K562 (cell line): ENCODE measurements at regions not wholly inside any gene's neighbourhood (a gene's known extent, or its start where the extent isn't known, plus 50 kb on each side); places are given as distances from the start of the nearest gene placed in this dataset.

ENCODE experiments used
- ATAC-seq: fragments of 200-7000 bp; cut with Tn5 transposase; 3 replicates; pipeline ENCODE4 v1.9.1; 2020; ENCODE audit warnings: moderate library complexity
- BruUV-seq: library from RNA; stranded (reverse); fragments of 400-500 nt; replicated peaks from 2 replicates; lab custom pipeline; 2021; lab: Mats Ljungman, UMichigan
- CTCF ChIA-PET: fragments of 300-600 bp; formaldehyde crosslinking; extraction: SDS; loops from one replicate; lab custom pipeline; 2021; ENCODE audit warnings: low intra/inter-chr PET ratio; lab: Yijun Ruan, JAX
- POLR2A ChIA-PET: fragments of 300-600, 350-650 bp; sonication (Branson Sonifier 250); formaldehyde crosslinking; extraction: SDS; loops from one replicate; lab custom pipeline; 2021; ENCODE audit warnings: antibody characterized with exemption, inconsistent platforms; lab: Yijun Ruan, JAX
- DNase-seq, 4 experiments: peaks; one replicate each; pipeline versions ENCODE4 v3.0.0 to v3.0.0-alpha.2; 2011 to 2018; ENCODE audit warnings: low spot score in 3 of 4, mixed read lengths in 3 of 4; ENCODE audit errors: extremely low read depth in 1 of 4
- FAIRE-seq: peaks from 2 replicates; lab custom pipeline; 2011; peaks lifted over from hg19 to GRCh38; lab: Jason Lieb, UNC
- H2AFZ ChIP-seq: 2 replicates; pipeline ENCODE4 v1.6.0; 2011; ENCODE audit warnings: low read depth, low read length, control low read depth, inconsistent platforms
- H3K27ac ChIP-seq: fragments of 200-600 bp; 3 replicates; pipeline ENCODE4 v1.8.0; 2011; ENCODE audit warnings: low read depth, mild to moderate bottlenecking, control low read depth, inconsistent platforms, low read length, moderate library complexity, mixed read lengths; ENCODE audit errors: extremely low read depth
- H3K27me3 ChIP-seq, 2 experiments: fragments of 300-600 bp in 1 of 2; 2 replicates in 1 of 2; 3 replicates in 1 of 2; pipeline versions ENCODE4 v1.6.0 to v1.8.0; 2011; ENCODE audit warnings: inconsistent platforms in 2 of 2, low read length in 2 of 2, mild to moderate bottlenecking in 1 of 2, mixed read lengths in 1 of 2, moderate library complexity in 1 of 2; ENCODE audit not compliant: control insufficient read depth in 2 of 2, insufficient read depth in 2 of 2
- H3K36me3 ChIP-seq: fragments of 300-600 bp; 3 replicates; pipeline ENCODE4 v1.8.0; 2011; ENCODE audit warnings: mild to moderate bottlenecking, low read length, inconsistent platforms; ENCODE audit not compliant: control insufficient read depth, insufficient read depth
- H3K4me1 ChIP-seq, 2 experiments: fragments of 200-600 bp in 1 of 2; replicated peaks in 1 of 2; 2 replicates in 1 of 2; 3 replicates in 1 of 2; pipeline versions ENCODE4 v1.5.1 to v1.8.0; 2011; ENCODE audit warnings: inconsistent platforms in 2 of 2, low read length in 2 of 2, mild to moderate bottlenecking in 1 of 2, mixed read lengths in 1 of 2, moderate library complexity in 1 of 2; ENCODE audit not compliant: control insufficient read depth in 2 of 2, insufficient read depth in 2 of 2
- H3K4me2 ChIP-seq: 2 replicates; pipeline ENCODE4 v1.6.1; 2011; ENCODE audit warnings: low read length, control low read depth, inconsistent platforms, mixed read lengths; ENCODE audit not compliant: insufficient read depth
- H3K4me3 ChIP-seq: fragments of 200-600 bp; sonication (generic), shearing (Covaris generic); 2 replicates; pipeline ENCODE4 v1.5.1; 2016; ENCODE audit warnings: control low read depth, inconsistent platforms
- H3K79me2 ChIP-seq: fragments of 200-600 bp; 3 replicates; pipeline ENCODE4 v1.8.0; 2011; ENCODE audit warnings: low read length, inconsistent platforms; ENCODE audit not compliant: control insufficient read depth, insufficient read depth
- H3K9ac ChIP-seq, 2 experiments: 2 replicates each; pipeline versions ENCODE4 v1.6.0 to v1.6.1; 2011; ENCODE audit warnings: low read depth in 2 of 2, low read length in 2 of 2, control low read depth in 1 of 2, inconsistent platforms in 1 of 2, mild to moderate bottlenecking in 1 of 2, mixed read lengths in 1 of 2; ENCODE audit not compliant: insufficient read depth in 1 of 2
- H3K9me1 ChIP-seq: one replicate; pipeline ENCODE4 v1.6.0; 2011; ENCODE audit warnings: inconsistent platforms, mild to moderate bottlenecking, low read length, moderate library complexity; ENCODE audit not compliant: control insufficient read depth, insufficient read depth
- H3K9me3 ChIP-seq: replicated peaks from 2 replicates; pipeline ENCODE4 v1.5.1; 2011; ENCODE audit warnings: low read depth, low read length, inconsistent platforms; ENCODE audit not compliant: control insufficient read depth, insufficient read depth
- H4K20me1 ChIP-seq: replicated peaks from 2 replicates; pipeline ENCODE4 v1.6.1; 2011; ENCODE audit warnings: low read length, inconsistent platforms, mixed read lengths; ENCODE audit not compliant: control insufficient read depth, insufficient read depth
- BRCA1 ChIP-seq, 2 experiments: fragments of 450-650 bp in 1 of 2; sonication (generic) in 1 of 2; formaldehyde crosslinking in 1 of 2; IDR thresholded peaks; 2 replicates each; pipeline versions ENCODE4 v1.5.0 to v1.6.1; 2017 to 2020; ENCODE audit warnings: mild to moderate bottlenecking in 1 of 2, missing genetic modification reagents in 1 of 2
- CHCHD3 ChIP-seq: fragments of 250-450 bp; sonication (Bioruptor Pico); IDR thresholded peaks from 2 replicates; pipeline ENCODE4 v2.1.2; 2022; ENCODE audit warnings: mild to moderate bottlenecking
- ELF4 ChIP-seq: fragments of 450-650 bp; formaldehyde crosslinking; IDR thresholded peaks from 2 replicates; pipeline ENCODE4 v1.4.0; 2022; ENCODE audit warnings: missing genetic modification characterization
- GABPB1 ChIP-seq: sonication (generic); formaldehyde crosslinking; IDR thresholded peaks from 2 replicates; pipeline ENCODE4 v1.8.0; 2022; ENCODE audit warnings: mild to moderate bottlenecking, missing genetic modification reagents
- ILF3 ChIP-seq: fragments of 450-650 bp; IDR thresholded peaks from 2 replicates; pipeline ENCODE4 v1.6.1; 2018; ENCODE audit warnings: antibody characterized with exemption, mild to moderate bottlenecking, moderate library complexity, borderline replicate concordance
- MAFK ChIP-seq: IDR thresholded peaks from 2 replicates; pipeline ENCODE4 v1.6.1; 2011; ENCODE audit warnings: low read length, improper control_type of control experiment
- NEUROD1 ChIP-seq: fragments of 150-350 bp; IDR thresholded peaks from 2 replicates; pipeline ENCODE4 v1.6.1; 2014; ENCODE audit warnings: borderline replicate concordance, low read length, low read depth; ENCODE audit not compliant: partially characterized antibody
- NFIX ChIP-seq: fragments of 250-450 bp; sonication (Bioruptor Pico); IDR thresholded peaks from 2 replicates; pipeline ENCODE4 v1.4.0; 2020; ENCODE audit warnings: low read depth, mild to moderate bottlenecking, moderate library complexity
- PKNOX1 ChIP-seq: fragments of 450-650 bp; IDR thresholded peaks from 2 replicates; pipeline ENCODE4 v1.6.1; 2016
- RAD51 ChIP-seq: fragments of 450-650 bp; IDR thresholded peaks from 2 replicates; pipeline ENCODE4 v1.7.1; 2016; ENCODE audit warnings: low read depth, mild to moderate bottlenecking, borderline replicate concordance
- RBM25 ChIP-seq: fragments of 200-400 bp; formaldehyde crosslinking; IDR thresholded peaks from 2 replicates; pipeline ENCODE4 v1.6.1; 2018; ENCODE audit warnings: low read length, low read depth, moderate library complexity; ENCODE audit not compliant: severe bottlenecking
- TARDBP ChIP-seq: fragments of 450-650 bp; IDR thresholded peaks from 2 replicates; pipeline ENCODE4 v1.6.1; 2016
- TEAD4 ChIP-seq, 2 experiments: sonication (generic) in 1 of 2; formaldehyde crosslinking in 1 of 2; IDR thresholded peaks; 2 replicates each; pipeline versions ENCODE4 v1.6.1 to v1.8.0; 2012 to 2022; ENCODE audit warnings: borderline replicate concordance in 1 of 2, inconsistent platforms in 1 of 2, low read length in 1 of 2, mild to moderate bottlenecking in 1 of 2, missing genetic modification reagents in 1 of 2
- ZBTB17 ChIP-seq: fragments of 450-650 bp; formaldehyde crosslinking; IDR thresholded peaks from 2 replicates; pipeline ENCODE4 v1.4.0; 2020; ENCODE audit warnings: mild to moderate bottlenecking
- ZBTB8A ChIP-seq: fragments of 450-650 bp; IDR thresholded peaks from 2 replicates; pipeline ENCODE4 v1.6.1; 2018; ENCODE audit warnings: mild to moderate bottlenecking, moderate library complexity; ENCODE audit not compliant: partially characterized antibody
- ZNF212 ChIP-seq: fragments of 450-650 bp; formaldehyde crosslinking; IDR thresholded peaks from 2 replicates; pipeline ENCODE4 v1.4.0; 2020; ENCODE audit warnings: mild to moderate bottlenecking
- ZNF263 ChIP-seq: sonication (generic); formaldehyde crosslinking; IDR thresholded peaks from 2 replicates; pipeline ENCODE4 v1.8.0; 2022; ENCODE audit warnings: mild to moderate bottlenecking, missing genetic modification reagents, borderline replicate concordance
- ZNF444 ChIP-seq: fragments of 250-450 bp; sonication (Bioruptor Pico); IDR thresholded peaks from 2 replicates; pipeline ENCODE4 v1.4.0; 2020; ENCODE audit warnings: mild to moderate bottlenecking, moderate library complexity
- WGBS: fragments of 100-300 bp; shearing (Covaris generic); methylation state at CpG from one replicate; pipeline ENCODE4 v1.1.6; 2016; ENCODE audit warnings: low coverage, mixed read lengths; ENCODE audit not compliant: insufficient coverage; ENCODE audit errors: missing lambda C conversion rate; 5-methylcytosine and 5-hydroxymethylcytosine counted together
- in situ Hi-C: fragments of 300-500 bp; cut with MboI; formaldehyde crosslinking; loops from 4 replicates; pipeline ENCODE4 v1.15.0; 2018; ENCODE audit warnings: inconsistent platforms, mixed read lengths
- intact Hi-C: fragments of 100-400 bp; cut with micrococcal nuclease; formaldehyde crosslinking; loops from 2 replicates; pipeline ENCODE4 v1.14.2; 2022
- TF ChIP-seq, protein P1 (sequence below), 2 experiments: fragments of 450-650 bp in 1 of 2; sonication (generic) in 1 of 2; formaldehyde crosslinking; conservative IDR thresholded peaks; 2 replicates each; pipeline versions ENCODE4 v1.4.0 to v1.8.1; 2020 to 2022; ENCODE audit warnings: mild to moderate bottlenecking in 1 of 2, missing genetic modification reagents in 1 of 2
- TF ChIP-seq, protein P2 (sequence below): fragments of 250-450 bp; sonication (Bioruptor Pico); IDR thresholded peaks from 2 replicates; pipeline ENCODE4 v1.5.1; 2021; ENCODE audit warnings: mild to moderate bottlenecking

DNA sequence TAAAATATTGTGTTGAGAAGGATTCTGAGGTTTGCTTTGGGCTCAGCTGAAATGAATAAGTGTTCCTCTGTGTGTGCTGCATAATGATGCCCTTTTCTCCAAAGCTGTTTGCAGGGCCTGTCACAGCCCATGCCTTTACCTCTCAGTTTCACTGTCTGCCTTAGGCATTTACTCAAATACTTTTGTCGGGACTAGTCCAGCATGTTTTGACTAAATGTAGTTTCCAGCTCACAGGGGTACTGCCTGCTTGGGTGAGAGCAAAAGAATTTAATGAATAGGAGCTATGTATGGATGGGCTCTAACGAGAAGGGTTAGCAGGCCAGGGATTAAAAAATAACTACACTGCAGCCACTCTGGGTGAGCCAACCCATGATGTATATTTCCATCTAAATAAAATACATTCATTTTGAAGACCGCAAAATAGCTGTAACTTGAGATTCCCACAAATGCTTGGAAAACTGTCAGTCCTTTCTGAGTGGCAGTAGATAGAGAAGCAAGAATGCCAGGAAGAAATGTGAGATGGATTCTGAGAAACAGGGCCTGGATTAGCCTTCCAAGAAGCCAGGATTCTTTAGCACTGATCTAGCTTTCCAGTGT lies 549.2 kb upstream of the TBL1XR1 start:
- H3K9me1 ChIP-seq: no peaks in the 10 kb centered on the region
- no peaks in the 10 kb centered on the region for H3K36me3 ChIP-seq
- intact Hi-C loops (no loop called here), in situ Hi-C loops (no loop called here)
- no peaks in the 10 kb centered on the region for H3K79me2 ChIP-seq
- WGBS: 10% methylated on average over 3 of the region's 3 CpGs
- peaks cover 0 to 5% of the 10 kb centered on the region in 2 experiments; a peak in 3 of 5 replicates for H3K4me1 ChIP-seq
- H3K4me3 ChIP-seq: no peak overlapping the region
- no peak overlapping the region for H3K9ac ChIP-seq
- ATAC-seq: no peak
- ChIA-PET POLR2A (no interaction called here), CTCF (no interaction called here)
- peak; percentile 55 for FAIRE-seq
- no peaks in the 10 kb centered on the region for H3K27me3 ChIP-seq
- H3K27ac ChIP-seq: no peak overlapping the region
- TF ChIP-seq NEUROD1: no peak
- no peak for TF ChIP-seq ZNF212 (CRISPR knock-in tag)
- TF ChIP-seq, protein P1, sequence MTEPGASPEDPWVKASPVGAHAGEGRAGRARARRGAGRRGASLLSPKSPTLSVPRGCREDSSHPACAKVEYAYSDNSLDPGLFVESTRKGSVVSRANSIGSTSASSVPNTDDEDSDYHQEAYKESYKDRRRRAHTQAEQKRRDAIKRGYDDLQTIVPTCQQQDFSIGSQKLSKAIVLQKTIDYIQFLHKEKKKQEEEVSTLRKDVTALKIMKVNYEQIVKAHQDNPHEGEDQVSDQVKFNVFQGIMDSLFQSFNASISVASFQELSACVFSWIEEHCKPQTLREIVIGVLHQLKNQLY (CRISPR knock-in tag; conservative IDR thresholded peaks at IDR 0.05): no peak
- TF ChIP-seq BRCA1 (IDR thresholded peaks at IDR 0.05): no peak
- TF ChIP-seq BRCA1 (CRISPR knock-in tag; IDR thresholded peaks at IDR 0.05): no peak
- TF ChIP-seq ILF3: no peak
- TF ChIP-seq GABPB1 (CRISPR knock-in tag): no peak
- no peak for TF ChIP-seq ZBTB8A
- no peak for TF ChIP-seq NFIX (CRISPR knock-in tag)
- peak; percentile 52 for TF ChIP-seq RBM25
- TF ChIP-seq ZNF444 (CRISPR knock-in tag): no peak
- TF ChIP-seq ZNF263 (CRISPR knock-in tag): no peak
- no peak for TF ChIP-seq TARDBP
- peak; percentile 15; the same call in 1 of the 2 replicates for TF ChIP-seq TEAD4 (IDR thresholded peaks at IDR 0.05; ENCODE audit: low read length)
- TF ChIP-seq TEAD4 (CRISPR knock-in tag; IDR thresholded peaks at IDR 0.05; ENCODE audit: borderline replicate concordance): no peak
- TF ChIP-seq ELF4 (CRISPR knock-in tag): no peak
- TF ChIP-seq MAFK: no peak
- TF ChIP-seq CHCHD3 (CRISPR knock-in tag): no peak
- TF ChIP-seq ZBTB17: no peak
- TF ChIP-seq, protein P2, sequence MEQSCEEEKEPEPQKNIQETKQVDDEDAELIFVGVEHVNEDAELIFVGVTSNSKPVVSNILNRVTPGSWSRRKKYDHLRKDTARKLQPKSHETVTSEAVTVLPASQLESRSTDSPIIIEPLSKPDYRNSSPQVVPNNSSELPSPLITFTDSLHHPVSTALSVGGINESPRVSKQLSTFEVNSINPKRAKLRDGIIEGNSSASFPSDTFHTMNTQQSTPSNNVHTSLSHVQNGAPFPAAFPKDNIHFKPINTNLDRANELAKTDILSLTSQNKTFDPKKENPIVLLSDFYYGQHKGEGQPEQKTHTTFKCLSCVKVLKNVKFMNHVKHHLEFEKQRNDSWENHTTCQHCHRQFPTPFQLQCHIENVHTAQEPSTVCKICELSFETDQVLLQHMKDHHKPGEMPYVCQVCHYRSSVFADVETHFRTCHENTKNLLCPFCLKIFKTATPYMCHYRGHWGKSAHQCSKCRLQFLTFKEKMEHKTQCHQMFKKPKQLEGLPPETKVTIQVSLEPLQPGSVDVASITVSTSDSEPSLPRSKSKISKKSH: no peak
- TF ChIP-seq RAD51: no peak
- peak; percentile 79 for TF ChIP-seq PKNOX1
- TF ChIP-seq, all 486 proteins: peak for 3
- no peak overlapping the region for H3K4me2 ChIP-seq
- BruUV-seq: no TSS peak
- H3K9me3 ChIP-seq: no peaks in the 10 kb centered on the region
- H2AFZ ChIP-seq: no peak overlapping the region
- H4K20me1 ChIP-seq: no peaks in the 10 kb centered on the region
- DNase-seq: peak in 1 of 4 experiments; percentile 13
